OCI-LY3 (cell line): ENCODE measurements at regions not wholly inside any gene's neighbourhood (a gene's known extent, or its start where the extent isn't known, plus 50 kb on each side); places are given as distances from the start of the nearest gene placed in this dataset.

Experiments used
- CTCF ChIP-seq: fragments of 200-600, 300-600 bp; sonication (generic); IDR thresholded peaks from 2 replicates; pipeline ENCODE4 v1.5.1; 2014; ENCODE audit warnings: antibody characterized with exemption, low read length, low read depth
- EZH2phosphoT487 ChIP-seq: fragments of 200-600 bp; shearing (Covaris generic); IDR thresholded peaks from 2 replicates; pipeline ENCODE4 v1.6.1; 2018; ENCODE audit warnings: antibody characterized with exemption, mixed run types, low read depth

GRCh38 chr4:71962622-71963264, 69.1 kb upstream of the NPFFR2 start:
- TF ChIP-seq CTCF (no peak), EZH2phosphoT487 (no peak)
